ENCODE measurements at regions not wholly inside any gene's neighbourhood (a gene's known extent, or its start where the extent isn't known, plus 50 kb on each side); places are given as distances from the start of the nearest gene placed in this dataset.

DNA sequence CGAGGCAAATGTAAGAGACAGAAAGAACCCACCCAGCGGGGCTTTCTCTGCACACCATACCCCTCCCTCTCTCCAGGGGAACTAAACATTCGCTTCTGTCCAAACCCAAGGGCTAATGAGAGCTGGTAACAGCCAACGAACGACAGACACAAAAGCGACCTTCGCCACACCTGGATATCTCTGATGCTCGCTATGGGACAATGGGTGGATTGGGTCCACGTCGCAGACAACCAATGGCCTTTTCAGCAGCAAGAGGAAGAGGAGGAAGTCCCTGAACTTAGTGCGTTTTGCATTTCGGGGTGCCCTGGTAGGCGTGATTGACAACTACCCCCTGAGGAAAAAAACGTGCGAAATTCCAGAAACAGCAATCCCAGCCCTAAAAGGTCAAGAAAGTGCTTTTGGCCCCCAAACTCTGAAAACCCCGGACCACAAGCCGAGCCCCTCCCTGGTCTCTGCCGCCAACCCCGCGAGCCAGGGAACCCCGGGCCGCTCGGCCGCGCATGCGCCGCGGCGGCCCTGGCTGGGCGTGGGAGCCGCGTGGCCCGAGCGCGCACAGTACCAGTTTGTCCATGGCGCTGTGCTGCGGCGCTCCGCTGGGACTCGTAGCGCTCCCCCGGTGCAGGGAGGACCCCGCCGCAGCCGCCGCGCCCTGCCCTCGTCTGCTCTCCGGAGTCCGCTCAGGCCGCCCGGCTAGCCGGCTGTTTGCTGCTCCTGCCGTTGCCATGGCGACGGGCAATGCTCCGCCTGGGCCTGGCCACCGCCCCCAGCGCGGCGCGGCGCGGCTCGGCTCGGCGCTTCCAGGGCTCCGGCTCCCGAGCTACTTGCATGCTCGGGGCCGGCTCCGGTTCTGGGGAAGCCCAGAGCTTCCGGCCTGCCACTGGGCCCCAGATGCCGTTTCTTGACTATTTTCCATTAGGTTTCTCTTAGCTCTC is 66.9 kb upstream of the DNAH5 start (continued):
- TF ChIP-seq, protein P1, sequence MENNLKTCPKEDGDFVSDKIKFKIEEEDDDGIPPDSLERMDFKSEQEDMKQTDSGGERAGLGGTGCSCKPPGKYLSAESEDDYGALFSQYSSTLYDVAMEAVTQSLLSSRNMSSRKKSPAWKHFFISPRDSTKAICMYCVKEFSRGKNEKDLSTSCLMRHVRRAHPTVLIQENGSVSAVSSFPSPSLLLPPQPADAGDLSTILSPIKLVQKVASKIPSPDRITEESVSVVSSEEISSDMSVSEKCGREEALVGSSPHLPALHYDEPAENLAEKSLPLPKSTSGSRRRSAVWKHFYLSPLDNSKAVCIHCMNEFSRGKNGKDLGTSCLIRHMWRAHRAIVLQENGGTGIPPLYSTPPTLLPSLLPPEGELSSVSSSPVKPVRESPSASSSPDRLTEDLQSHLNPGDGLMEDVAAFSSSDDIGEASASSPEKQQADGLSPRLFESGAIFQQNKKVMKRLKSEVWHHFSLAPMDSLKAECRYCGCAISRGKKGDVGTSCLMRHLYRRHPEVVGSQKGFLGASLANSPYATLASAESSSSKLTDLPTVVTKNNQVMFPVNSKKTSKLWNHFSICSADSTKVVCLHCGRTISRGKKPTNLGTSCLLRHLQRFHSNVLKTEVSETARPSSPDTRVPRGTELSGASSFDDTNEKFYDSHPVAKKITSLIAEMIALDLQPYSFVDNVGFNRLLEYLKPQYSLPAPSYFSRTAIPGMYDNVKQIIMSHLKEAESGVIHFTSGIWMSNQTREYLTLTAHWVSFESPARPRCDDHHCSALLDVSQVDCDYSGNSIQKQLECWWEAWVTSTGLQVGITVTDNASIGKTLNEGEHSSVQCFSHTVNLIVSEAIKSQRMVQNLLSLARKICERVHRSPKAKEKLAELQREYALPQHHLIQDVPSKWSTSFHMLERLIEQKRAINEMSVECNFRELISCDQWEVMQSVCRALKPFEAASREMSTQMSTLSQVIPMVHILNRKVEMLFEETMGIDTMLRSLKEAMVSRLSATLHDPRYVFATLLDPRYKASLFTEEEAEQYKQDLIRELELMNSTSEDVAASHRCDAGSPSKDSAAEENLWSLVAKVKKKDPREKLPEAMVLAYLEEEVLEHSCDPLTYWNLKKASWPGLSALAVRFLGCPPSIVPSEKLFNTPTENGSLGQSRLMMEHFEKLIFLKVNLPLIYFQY (CRISPR knock-in tag; IDR thresholded peaks at IDR 0.05; ENCODE audit: borderline replicate concordance): peak; percentile 68; the same call in 1 of the 2 replicates
- TF ChIP-seq, protein P2, sequence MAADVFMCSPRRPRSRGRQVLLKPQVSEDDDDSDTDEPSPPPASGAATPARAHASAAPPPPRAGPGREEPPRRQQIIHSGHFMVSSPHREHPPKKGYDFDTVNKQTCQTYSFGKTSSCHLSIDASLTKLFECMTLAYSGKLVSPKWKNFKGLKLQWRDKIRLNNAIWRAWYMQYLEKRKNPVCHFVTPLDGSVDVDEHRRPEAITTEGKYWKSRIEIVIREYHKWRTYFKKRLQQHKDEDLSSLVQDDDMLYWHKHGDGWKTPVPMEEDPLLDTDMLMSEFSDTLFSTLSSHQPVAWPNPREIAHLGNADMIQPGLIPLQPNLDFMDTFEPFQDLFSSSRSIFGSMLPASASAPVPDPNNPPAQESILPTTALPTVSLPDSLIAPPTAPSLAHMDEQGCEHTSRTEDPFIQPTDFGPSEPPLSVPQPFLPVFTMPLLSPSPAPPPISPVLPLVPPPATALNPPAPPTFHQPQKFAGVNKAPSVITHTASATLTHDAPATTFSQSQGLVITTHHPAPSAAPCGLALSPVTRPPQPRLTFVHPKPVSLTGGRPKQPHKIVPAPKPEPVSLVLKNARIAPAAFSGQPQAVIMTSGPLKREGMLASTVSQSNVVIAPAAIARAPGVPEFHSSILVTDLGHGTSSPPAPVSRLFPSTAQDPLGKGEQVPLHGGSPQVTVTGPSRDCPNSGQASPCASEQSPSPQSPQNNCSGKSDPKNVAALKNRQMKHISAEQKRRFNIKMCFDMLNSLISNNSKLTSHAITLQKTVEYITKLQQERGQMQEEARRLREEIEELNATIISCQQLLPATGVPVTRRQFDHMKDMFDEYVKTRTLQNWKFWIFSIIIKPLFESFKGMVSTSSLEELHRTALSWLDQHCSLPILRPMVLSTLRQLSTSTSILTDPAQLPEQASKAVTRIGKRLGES (CRISPR knock-in tag; IDR thresholded peaks at IDR 0.05; ENCODE audit: borderline replicate concordance): no peak
- TF ChIP-seq POGZ (CRISPR knock-in tag; IDR thresholded peaks at IDR 0.05) (peak; percentile 71), ZNF619 (CRISPR knock-in tag; IDR thresholded peaks at IDR 0.05) (no peak), ARNT (IDR thresholded peaks at IDR 0.05) (no peak), ZNF10 (CRISPR knock-in tag; IDR thresholded peaks at IDR 0.05; ENCODE audit: borderline replicate concordance, low read depth) (no peak), ZZZ3 (CRISPR knock-in tag; IDR thresholded peaks at IDR 0.05; ENCODE audit: borderline replicate concordance) (no peak), CCAR2 (optimal IDR thresholded peaks at IDR 0.05; ENCODE audit: low read depth, low read length) (no peak), EEA1 (CRISPR knock-in tag; IDR thresholded peaks at IDR 0.05; ENCODE audit: borderline replicate concordance) (no peak), PHF20 (CRISPR knock-in tag; IDR thresholded peaks at IDR 0.05) (no peak; the same call in 1 of the 2 replicates), ZNF235 (CRISPR knock-in tag; IDR thresholded peaks at IDR 0.05; ENCODE audit: borderline replicate concordance) (no peak), NR2C2 (CRISPR knock-in tag; IDR thresholded peaks at IDR 0.05; ENCODE audit: borderline replicate concordance) (no peak), MED1 (CRISPR knock-in tag; IDR thresholded peaks at IDR 0.05) (0 out of 2 replicates have a peak, but pooled peaks have one; percentile 42), ZNF614 (CRISPR knock-in tag; IDR thresholded peaks at IDR 0.05; ENCODE audit: borderline replicate concordance) (0 out of 2 replicates have a peak, but pooled peaks have one; percentile 15), KAT7 (CRISPR knock-in tag; IDR thresholded peaks at IDR 0.05; ENCODE audit: borderline replicate concordance) (no peak)
- TF ChIP-seq, protein P3, sequence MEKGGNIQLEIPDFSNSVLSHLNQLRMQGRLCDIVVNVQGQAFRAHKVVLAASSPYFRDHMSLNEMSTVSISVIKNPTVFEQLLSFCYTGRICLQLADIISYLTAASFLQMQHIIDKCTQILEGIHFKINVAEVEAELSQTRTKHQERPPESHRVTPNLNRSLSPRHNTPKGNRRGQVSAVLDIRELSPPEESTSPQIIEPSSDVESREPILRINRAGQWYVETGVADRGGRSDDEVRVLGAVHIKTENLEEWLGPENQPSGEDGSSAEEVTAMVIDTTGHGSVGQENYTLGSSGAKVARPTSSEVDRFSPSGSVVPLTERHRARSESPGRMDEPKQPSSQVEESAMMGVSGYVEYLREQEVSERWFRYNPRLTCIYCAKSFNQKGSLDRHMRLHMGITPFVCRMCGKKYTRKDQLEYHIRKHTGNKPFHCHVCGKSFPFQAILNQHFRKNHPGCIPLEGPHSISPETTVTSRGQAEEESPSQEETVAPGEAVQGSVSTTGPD (CRISPR knock-in tag; IDR thresholded peaks at IDR 0.05): no peak
- TF ChIP-seq, protein P4, sequence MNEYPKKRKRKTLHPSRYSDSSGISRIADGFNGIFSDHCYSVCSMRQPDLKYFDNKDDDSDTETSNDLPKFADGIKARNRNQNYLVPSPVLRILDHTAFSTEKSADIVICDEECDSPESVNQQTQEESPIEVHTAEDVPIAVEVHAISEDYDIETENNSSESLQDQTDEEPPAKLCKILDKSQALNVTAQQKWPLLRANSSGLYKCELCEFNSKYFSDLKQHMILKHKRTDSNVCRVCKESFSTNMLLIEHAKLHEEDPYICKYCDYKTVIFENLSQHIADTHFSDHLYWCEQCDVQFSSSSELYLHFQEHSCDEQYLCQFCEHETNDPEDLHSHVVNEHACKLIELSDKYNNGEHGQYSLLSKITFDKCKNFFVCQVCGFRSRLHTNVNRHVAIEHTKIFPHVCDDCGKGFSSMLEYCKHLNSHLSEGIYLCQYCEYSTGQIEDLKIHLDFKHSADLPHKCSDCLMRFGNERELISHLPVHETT (CRISPR knock-in tag; conservative IDR thresholded peaks at IDR 0.05): no peak
- TF ChIP-seq, protein P5, sequence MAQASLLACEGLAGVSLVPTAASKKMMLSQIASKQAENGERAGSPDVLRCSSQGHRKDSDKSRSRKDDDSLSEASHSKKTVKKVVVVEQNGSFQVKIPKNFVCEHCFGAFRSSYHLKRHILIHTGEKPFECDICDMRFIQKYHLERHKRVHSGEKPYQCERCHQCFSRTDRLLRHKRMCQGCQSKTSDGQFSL (CRISPR knock-in tag; IDR thresholded peaks at IDR 0.05): no peak

Data from HepG2 (cell line).